ENCODE measurements at regions not wholly inside any gene's neighbourhood (a gene's known extent, or its start where the extent isn't known, plus 50 kb on each side); places are given as distances from the start of the nearest gene placed in this dataset.

- DNase-seq = no peak
- intact Hi-C loops (cut with DNase I) = no loop called here
Measured at GRCh38 chr15:47364230-47365141, 352.8 kb upstream of the SEMA6D start.

DNA sequence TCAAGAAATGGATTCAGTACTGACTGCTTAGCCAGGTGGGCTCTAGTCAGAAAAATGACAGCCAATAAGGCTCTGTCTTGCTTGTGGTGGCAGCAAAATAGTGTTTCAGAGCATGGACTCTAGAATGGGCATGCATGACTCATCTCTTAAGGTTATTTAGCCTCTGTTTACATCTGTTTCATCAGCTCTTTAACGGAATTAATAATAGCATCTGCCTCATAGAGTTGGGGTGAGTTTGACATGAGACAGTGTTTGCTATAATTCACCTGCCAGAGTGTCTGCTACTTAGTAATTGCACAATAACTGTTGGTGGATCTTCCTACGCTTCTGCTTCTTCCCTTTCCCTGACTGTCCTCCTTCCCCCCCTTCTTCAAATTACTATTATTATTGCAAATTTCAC, 350.4 kb upstream of the SEMA6D start:
- DNase-seq = no peak
- intact Hi-C loops (cut with DNase I) = no loop called here

DNA sequence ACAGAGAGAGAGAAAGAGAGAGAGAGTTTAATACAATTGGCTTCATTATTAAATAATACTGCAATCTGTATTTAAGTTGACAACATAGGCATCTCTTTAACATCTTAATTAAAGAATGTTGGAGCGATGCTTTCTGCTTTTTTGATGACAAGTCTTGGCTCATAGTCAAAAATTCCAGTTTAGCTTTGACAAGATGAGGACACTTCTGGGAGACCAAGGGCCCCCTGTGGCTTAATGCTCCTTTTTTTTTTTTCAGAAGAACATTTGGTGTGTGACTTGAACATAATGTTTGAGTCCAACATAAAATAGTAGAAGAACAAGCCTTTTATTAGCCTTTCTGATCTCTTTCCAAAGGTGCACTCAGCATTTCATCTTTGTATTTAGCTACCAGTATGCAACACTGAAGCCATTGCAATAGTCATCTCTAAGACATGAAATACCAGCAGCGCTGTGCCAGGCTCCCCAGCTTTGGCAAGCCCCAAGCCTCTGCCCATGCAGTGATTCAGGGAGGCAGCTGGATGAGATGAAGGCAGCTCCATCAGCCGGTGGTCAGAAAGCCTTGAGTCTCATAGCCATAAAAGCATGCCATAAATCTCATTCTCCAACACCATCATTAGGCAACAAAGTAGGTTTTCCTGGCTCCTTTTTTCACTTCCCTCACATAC, 349.4 kb upstream of the SEMA6D start:
- intact Hi-C loops (cut with DNase I) = no loop called here
- no peak for DNase-seq

DNA sequence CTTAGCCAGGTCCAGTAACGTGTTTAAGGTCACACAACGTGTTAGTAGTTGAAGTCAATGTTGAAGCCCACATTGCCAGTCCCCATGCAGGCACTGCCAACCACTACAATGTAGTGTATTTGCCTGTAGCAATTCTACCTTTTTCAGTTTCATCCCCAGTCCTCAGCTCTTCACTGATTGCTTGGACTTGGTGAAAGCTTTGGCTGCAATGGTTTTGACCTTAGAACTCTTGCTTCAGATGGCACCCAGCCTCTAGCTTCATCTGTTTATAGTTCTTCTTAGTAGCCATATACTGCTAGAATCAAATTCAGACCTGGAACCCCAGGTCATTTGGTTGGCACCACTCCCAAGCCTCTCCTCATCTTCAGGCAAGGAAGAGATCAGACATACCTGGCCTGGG, 345.4 kb upstream of the SEMA6D start:
- intact Hi-C loops (cut with DNase I) = no loop called here
- DNase-seq = no peak

GRCh38 chr15:47374222-47374621, 343.1 kb upstream of the SEMA6D start:
- no peak for DNase-seq
- intact Hi-C loops (cut with DNase I) = no loop called here

- intact Hi-C loops (cut with DNase I) = no loop called here
- DNase-seq = no peak
Measured at GRCh38 chr15:47376190-47376589, 341.1 kb upstream of the SEMA6D start.

DNA sequence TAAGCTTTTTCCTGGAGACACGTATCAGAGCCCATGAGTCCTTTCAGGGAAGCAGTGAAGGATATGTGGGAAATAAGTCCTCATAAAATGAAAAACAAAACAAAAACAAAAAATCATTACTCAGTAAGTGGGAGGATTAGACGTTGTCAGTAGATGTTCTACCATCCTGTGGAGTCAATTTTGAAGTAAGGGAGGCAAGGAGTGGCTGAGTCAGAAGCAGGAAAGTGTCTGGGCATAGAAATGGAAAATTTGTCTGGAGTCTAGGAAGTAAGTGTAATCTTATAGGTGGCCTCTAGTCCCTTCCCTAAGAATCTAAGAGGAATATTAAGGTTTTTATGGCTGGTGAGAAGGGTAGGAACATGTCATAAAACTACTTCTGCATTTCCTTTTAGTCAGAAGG, 339.8 kb upstream of the SEMA6D start:
- intact Hi-C loops (cut with DNase I) = no loop called here
- DNase-seq = no peak

- intact Hi-C loops (cut with DNase I) = no loop called here
- no peak for DNase-seq
Measured at GRCh38 chr15:47378527-47378926, 338.8 kb upstream of the SEMA6D start.

DNA sequence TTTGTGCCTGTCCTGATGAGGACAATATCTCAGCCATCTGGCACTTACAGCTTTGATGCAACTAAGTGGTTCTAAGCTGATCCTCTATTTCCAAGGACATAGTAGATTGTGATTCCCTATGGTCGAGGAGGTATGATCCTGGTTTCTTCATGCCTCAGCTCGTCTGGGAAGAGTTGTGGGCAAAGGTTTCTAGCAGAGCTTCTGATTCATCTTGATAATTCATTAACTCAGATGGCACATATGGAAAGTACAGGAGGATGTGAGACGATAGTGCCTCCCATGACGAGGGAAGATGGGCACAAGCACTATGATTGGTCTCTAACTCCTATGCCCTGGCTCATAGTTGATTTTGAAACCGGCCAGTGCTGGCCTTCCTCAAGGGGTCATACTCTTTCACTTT, 334.2 kb upstream of the SEMA6D start:
- intact Hi-C loops (cut with DNase I) = no loop called here
- no peak for DNase-seq

GRCh38 chr15:47383801-47384200, 333.5 kb upstream of the SEMA6D start:
- DNase-seq = no peak
- intact Hi-C loops (cut with DNase I) = no loop called here

DNA sequence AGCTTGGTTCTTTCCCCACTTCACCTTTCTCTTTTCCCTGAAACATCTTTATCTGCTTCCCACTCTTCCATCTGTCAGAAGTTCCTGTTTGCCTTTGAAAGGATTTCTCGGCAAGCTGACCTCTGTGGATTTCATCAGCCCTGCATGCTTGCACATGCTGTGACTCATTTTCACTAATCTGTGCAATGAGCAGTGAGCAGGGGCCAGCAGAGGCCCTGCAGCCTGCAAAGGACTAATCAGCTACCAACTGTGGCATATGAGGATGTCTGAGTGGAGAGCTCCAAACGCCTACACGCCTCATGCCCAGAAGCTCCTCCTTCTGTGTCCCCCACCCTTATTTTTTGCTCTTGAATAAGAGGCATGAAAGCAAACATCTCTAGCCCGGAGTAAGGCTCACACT, 333.0 kb upstream of the SEMA6D start:
- intact Hi-C loops (cut with DNase I) = no loop called here
- peak in 2 of 10 donors; percentile 23 to 79 for DNase-seq

GRCh38 chr15:47384776-47385175, 332.5 kb upstream of the SEMA6D start:
- intact Hi-C loops (cut with DNase I) = no loop called here
- DNase-seq = no peak

DNA sequence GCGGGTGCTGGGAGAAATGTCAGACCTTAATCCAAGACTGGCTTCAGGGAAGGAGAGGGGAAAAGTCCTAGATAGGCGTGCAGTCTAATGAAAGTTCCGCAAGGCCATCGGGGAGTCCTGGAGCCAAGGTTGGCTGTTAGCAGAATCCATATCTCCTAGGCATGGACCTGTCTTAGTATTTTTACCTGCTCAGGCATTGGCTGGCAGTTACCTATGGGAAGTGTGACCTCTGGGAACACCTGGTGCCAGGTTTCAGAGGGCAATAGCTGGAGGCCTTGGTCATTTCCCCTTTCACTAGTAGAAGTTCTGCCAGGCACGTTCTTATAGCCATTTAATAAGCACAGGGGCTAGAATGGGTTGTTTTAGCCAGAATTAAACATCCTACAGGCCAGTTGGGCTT, 330.8 kb upstream of the SEMA6D start:
- DNase-seq = no peak
- intact Hi-C loops (cut with DNase I) = no loop called here

- no peak for DNase-seq
- intact Hi-C loops (cut with DNase I) = no loop called here
Measured at GRCh38 chr15:47388299-47388698, 329.0 kb upstream of the SEMA6D start.

DNA sequence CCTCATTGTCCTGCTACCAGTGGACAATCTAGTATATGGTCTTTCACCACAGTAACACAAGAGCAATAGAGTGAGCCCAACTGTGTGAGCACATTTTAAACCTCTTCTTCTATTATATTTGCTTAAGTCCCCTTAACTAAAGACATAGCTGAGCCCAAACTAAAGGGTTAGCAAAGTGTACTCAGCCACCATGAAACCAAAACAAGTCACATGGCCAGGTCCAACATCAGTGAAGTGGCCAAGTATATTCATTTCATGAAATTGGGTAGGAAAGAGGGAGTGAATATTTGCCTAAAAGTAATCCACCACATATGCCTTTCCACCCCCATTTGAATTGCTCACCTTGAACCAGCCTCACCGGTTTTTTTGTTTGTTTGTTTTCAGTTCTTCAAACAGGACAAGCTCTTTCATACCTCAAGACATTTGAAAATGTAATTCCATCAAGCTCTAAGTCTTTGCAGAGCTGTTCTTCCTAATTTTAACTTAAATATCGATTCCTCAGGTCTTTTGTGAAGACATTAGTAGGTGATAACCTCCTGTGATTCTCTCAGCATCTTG, 327.0 kb upstream of the SEMA6D start:
- no peak for DNase-seq
- intact Hi-C loops (cut with DNase I) = no loop called here

DNA sequence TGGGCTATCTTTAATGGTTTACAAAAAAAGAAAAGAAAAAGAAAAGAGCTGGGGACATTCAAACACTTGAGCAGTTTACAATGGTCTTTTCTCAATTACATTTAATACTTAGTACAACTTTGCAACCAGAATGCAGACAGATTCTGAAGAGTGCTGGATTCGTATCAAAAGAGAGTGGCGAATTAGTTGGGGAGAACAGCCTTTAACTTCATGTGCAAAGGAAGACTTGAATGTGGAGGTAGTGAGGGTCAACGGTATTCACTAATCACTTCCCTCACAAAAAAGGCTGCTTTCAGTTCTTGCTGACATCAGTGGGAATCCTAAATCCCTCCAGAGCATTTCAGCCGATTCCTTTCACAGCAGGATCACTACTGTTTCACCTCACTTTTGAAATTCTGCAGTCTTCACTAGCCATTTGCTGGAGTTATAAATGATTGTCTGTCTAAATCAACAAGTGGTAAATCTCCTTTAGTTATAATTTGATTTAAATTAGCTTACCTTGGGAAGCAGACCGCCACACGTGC, 323.0 kb upstream of the SEMA6D start:
- DNase-seq = no peak
- intact Hi-C loops (cut with DNase I) = no loop called here

- intact Hi-C loops (cut with DNase I) = no loop called here
- DNase-seq = no peak
Measured at GRCh38 chr15:47395076-47395475, 322.2 kb upstream of the SEMA6D start.

DNA sequence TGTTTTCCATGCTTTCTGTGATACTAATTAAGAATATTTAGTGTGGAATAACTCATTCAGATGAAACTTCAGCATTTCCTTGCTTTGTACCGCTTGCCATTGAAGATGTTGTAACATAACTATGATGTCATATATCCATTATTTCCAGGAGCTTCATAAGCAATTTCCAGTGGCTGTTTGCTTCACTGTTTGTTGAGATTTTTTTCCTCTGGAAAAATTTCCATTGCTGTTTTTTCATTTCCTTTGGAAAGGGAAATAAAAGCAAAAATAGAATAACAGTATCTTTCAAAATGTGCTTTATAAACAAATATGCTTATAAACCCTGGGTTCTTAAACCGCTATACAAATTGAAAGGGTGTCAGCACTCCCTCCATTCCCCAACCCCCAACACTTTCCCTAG, 319.6 kb upstream of the SEMA6D start:
- intact Hi-C loops (cut with DNase I) = no loop called here
- DNase-seq = no peak

DNA sequence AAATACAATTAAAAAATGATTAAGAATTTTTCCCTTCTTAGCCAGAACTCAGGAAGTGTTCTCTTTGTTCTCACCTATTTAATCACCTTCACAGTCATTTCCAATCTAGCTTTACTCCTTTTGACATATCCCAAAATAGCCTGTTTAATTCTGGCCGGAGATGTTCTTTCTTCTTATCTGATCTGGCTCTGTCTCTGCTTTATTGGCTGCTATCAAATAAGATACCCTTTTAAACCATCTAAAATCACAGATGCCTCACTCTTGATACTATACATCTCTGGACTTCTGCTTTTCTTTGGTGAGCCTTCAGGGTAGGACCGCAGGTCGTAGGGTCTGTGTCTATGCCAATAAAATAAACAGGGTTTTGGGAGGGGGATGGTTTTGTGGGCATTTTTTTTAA, 319.2 kb upstream of the SEMA6D start:
- intact Hi-C loops (cut with DNase I) = no loop called here

GRCh38 chr15:47398594-47398993, 318.7 kb upstream of the SEMA6D start:
- no peak for DNase-seq
- intact Hi-C loops (cut with DNase I) = no loop called here

More for the DNA sequence above, 319.2 kb upstream of the SEMA6D start:
- no peak for DNase-seq

GRCh38 chr15:47399100-47399499, 318.2 kb upstream of the SEMA6D start:
- no peak for DNase-seq
- intact Hi-C loops (cut with DNase I) = no loop called here

GRCh38 chr15:47400603-47401002, 316.7 kb upstream of the SEMA6D start:
- intact Hi-C loops (cut with DNase I) = no loop called here

More at GRCh38 chr15:47400603-47401002, 316.7 kb upstream of the SEMA6D start:
- no peak for DNase-seq

All from posterior cingulate gyrus (tissue), 11 donors.